GM18861 (cell line): ENCODE measurements at regions not wholly inside any gene's neighbourhood (a gene's known extent, or its start where the extent isn't known, plus 50 kb on each side); places are given as distances from the start of the nearest gene placed in this dataset.
"Not testable (repeated sequence)": the region's sequence is repeated elsewhere in the genome, so short reads cannot be mapped to it uniquely, and the experiment has no call there.

Experiments
- ATAC-seq: cut with Tn5 transposase; IDR thresholded peaks from one replicate; pipeline ENCODE4 v1.9.1; 2021; ENCODE audit not compliant: unreplicated experiment

GRCh38 chr9:90536094-90536493, 106.5 kb downstream of the DIRAS2 start:
- ATAC-seq: not testable (repeated sequence)

DNA sequence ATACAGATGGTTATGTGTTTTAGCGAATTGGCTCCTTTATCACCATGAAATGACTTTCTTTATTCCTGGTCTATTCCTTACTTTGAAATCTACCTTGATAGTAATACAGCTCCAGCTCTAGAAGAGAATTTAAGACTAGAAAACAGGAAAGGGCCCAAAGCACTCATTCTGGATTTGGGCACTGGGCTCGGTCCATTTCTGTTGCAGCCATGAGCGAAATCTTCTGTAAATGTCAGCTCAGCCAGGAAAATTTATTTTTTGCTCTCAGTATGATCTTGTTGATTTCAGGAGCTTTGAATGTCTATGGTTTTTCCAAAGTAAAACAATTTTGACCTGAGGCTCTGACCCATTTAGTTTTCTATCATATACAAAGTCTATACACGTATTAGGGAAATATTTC, 104.1 kb downstream of the DIRAS2 start:
- ATAC-seq: no peak

DNA sequence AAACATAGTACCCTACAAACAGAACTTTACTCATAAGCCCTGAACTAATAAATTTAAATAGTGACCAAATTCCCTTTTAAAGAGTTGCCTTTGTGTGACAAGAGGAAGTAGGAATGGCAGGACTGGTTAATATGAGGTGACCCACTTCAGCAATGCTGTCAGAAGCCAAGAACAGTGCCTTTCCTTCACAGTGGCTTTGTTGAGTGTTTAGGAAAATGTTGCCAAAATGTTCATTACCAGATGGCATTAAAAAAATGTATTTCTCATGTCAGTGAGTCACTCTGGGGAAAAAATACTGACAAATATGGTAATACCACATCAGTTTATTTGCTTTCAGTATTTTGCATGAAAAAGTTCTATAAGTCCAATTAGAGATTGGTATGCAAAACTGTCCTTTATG, 103.3 kb downstream of the DIRAS2 start:
- ATAC-seq: no peak

- ATAC-seq: no peak
Measured at GRCh38 chr9:90540734-90541133, 101.9 kb downstream of the DIRAS2 start.

GRCh38 chr9:90544488-90544887, 98.1 kb downstream of the DIRAS2 start:
- no peak for ATAC-seq

DNA sequence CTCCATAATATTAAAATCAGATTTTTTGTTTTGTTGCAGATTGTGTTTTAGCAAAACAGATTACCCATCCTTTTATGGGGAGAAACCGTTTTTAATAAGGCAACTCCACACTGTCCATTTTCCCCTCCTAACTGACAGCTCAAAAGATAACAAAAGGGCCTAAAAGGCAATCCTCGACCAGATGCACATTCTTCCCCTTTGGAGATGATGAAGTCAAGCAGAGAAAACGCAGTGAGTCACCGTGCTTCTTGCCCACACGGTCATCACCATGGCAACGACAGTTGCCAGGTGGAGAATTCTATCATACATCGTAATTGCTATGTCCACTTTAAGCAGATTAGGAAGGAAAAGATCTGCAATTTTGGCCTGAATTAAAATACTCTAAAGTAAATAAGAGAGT, 96.4 kb downstream of the DIRAS2 start:
- ATAC-seq: no peak

GRCh38 chr9:90547896-90548295, 94.7 kb downstream of the DIRAS2 start:
- ATAC-seq: no peak

DNA sequence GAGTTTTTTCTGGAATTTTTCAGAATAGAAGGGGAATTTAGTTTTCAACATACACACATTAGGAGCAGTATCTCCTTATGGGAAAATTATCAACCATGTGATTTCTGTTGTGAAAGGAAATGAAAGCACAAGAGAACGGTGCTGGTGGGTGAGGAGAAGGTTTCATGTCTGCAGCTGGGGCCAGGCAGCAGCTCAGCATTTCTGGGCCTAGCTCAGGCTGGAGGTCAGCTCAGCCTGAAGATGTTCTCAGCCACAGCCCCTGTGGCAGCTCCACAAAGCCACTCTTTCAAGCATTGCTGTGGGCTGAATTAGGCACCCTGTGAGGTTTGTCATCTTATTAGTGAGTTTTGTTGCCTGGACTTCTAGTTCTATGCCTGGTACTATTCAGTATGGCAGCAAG, 90.3 kb downstream of the DIRAS2 start:
- no peak for ATAC-seq

GRCh38 chr9:90555351-90556057, 87.1 kb downstream of the DIRAS2 start:
- no peak for ATAC-seq

- no peak for ATAC-seq
Measured at GRCh38 chr9:90556897-90557675, 85.5 kb downstream of the DIRAS2 start.

- ATAC-seq: no peak
Measured at GRCh38 chr9:90559075-90560073, 83.2 kb downstream of the DIRAS2 start.
